ENCODE measurements at regions not wholly inside any gene's neighbourhood (a gene's known extent, or its start where the extent isn't known, plus 50 kb on each side); places are given as distances from the start of the nearest gene placed in this dataset.
"Not testable (repeated sequence)": the region's sequence is repeated elsewhere in the genome, so short reads cannot be mapped to it uniquely, and the experiment has no call there.

GRCh38 chr20:52041966-52042365, 149.6 kb downstream of the ZFP64 start:
- TF ChIP-seq CTCF (IDR thresholded peaks at IDR 0.05), result no peak
- no peak for TF ChIP-seq EP300 (IDR thresholded peaks at IDR 0.05)
- no peak for TF ChIP-seq POLR2A (IDR thresholded peaks at IDR 0.05)
- WGBS, 2 donors, result 94 to 100% methylated on average over 6 of the region's 6 CpGs
- Histone ChIP-seq H3K9me3 (no peaks in the 10 kb centered on the region), H3K4me3 (no peak overlapping the region), H3K36me3 (no peaks in the 10 kb centered on the region), H3K4me1 (no peaks in the 10 kb centered on the region), H3K27ac (no peak overlapping the region), H3K27me3 (no peaks in the 10 kb centered on the region)
- no peak for DNase-seq (ENCODE audit: low spot score in 2 of 2)

GRCh38 chr20:52039790-52040189, 151.8 kb downstream of the ZFP64 start:
- no peaks in the 10 kb centered on the region for H3K9me3 ChIP-seq
- DNase-seq (ENCODE audit: low spot score in 2 of 2), result no peak
- no peaks in the 10 kb centered on the region for H3K4me1 ChIP-seq
- 55 to 57% methylated on average over 7 of the region's 7 CpGs for WGBS, 2 donors
- TF ChIP-seq CTCF (IDR thresholded peaks at IDR 0.05) (no peak), EP300 (IDR thresholded peaks at IDR 0.05) (no peak), POLR2A (IDR thresholded peaks at IDR 0.05) (no peak)
- H3K4me3 ChIP-seq, result no peak overlapping the region
- H3K27ac ChIP-seq, result no peak overlapping the region
- H3K27me3 ChIP-seq, result no peaks in the 10 kb centered on the region
- no peaks in the 10 kb centered on the region for H3K36me3 ChIP-seq

- H3K4me3 ChIP-seq; H3K27me3 ChIP-seq; DNase-seq (ENCODE audit: low spot score in 2 of 2); H3K4me1 ChIP-seq; H3K36me3 ChIP-seq; H3K27ac ChIP-seq; H3K9me3 ChIP-seq: not testable (repeated sequence)
- 93 to 97% methylated on average over 9 of the region's 9 CpGs for WGBS, 2 donors
These were observed 152.9 kb downstream of the ZFP64 start for GRCh38 chr20:52038632-52039031.

GRCh38 chr20:52037370-52037769, 154.2 kb downstream of the ZFP64 start:
- no peaks in the 10 kb centered on the region for H3K27me3 ChIP-seq
- H3K27ac ChIP-seq, result no peak overlapping the region
- no peaks in the 10 kb centered on the region for H3K9me3 ChIP-seq
- H3K36me3 ChIP-seq, result no peaks in the 10 kb centered on the region
- no peak for DNase-seq (ENCODE audit: low spot score in 2 of 2)
- H3K4me3 ChIP-seq, result no peak overlapping the region
- TF ChIP-seq CTCF (IDR thresholded peaks at IDR 0.05) (no peak), EP300 (IDR thresholded peaks at IDR 0.05) (no peak), POLR2A (IDR thresholded peaks at IDR 0.05) (no peak)
- no peaks in the 10 kb centered on the region for H3K4me1 ChIP-seq
- WGBS, 2 donors, result 87 to 94% methylated on average over 5 of the region's 5 CpGs

- Histone ChIP-seq H3K4me1 (peaks cover 0 to 10% (median 2%) of the 10 kb centered on the region in 4 donors), H3K9me3 (no peaks in the 10 kb centered on the region), H3K36me3 (no peaks in the 10 kb centered on the region), H3K4me3 (no peak overlapping the region), H3K27ac (no peak overlapping the region), H3K27me3 (no peaks in the 10 kb centered on the region)
- no peak for DNase-seq (ENCODE audit: low spot score in 2 of 2)
- 87 to 89% methylated on average over 1 of the region's 1 CpG for WGBS, 2 donors
- TF ChIP-seq EP300 (IDR thresholded peaks at IDR 0.05) (no peak), POLR2A (IDR thresholded peaks at IDR 0.05) (no peak), CTCF (IDR thresholded peaks at IDR 0.05) (no peak)
These were observed 155.6 kb downstream of the ZFP64 start for GRCh38 chr20:52035977-52036376.

GRCh38 chr20:52035498-52035897, 156.1 kb downstream of the ZFP64 start:
- Histone ChIP-seq H3K4me3 (no peak overlapping the region), H3K4me1 (peaks cover 0 to 10% (median 2%) of the 10 kb centered on the region in 4 donors), H3K36me3 (no peaks in the 10 kb centered on the region), H3K27me3 (no peaks in the 10 kb centered on the region), H3K27ac (no peak overlapping the region), H3K9me3 (no peaks in the 10 kb centered on the region)
- TF ChIP-seq CTCF (IDR thresholded peaks at IDR 0.05) (no peak), POLR2A (IDR thresholded peaks at IDR 0.05) (no peak), EP300 (IDR thresholded peaks at IDR 0.05) (no peak)
- DNase-seq (ENCODE audit: low spot score in 2 of 2), result no peak
- WGBS, 2 donors, result 50 to 72% methylated on average over 6 of the region's 6 CpGs

All from tibial nerve (tissue), 4 donors.